ENCODE measurements at regions not wholly inside any gene's neighbourhood (a gene's known extent, or its start where the extent isn't known, plus 50 kb on each side); places are given as distances from the start of the nearest gene placed in this dataset.
"Not testable (repeated sequence)": the region's sequence is repeated elsewhere in the genome, so short reads cannot be mapped to it uniquely, and the experiment has no call there.

- H3K27me3 ChIP-seq (ENCODE audit: insufficient read depth, low read depth, severe bottlenecking), result no peaks in the 10 kb centered on the region
- TF ChIP-seq CTCF (IDR thresholded peaks at IDR 0.05; ENCODE audit: low read depth, low read length), result no peak
- no peak for DNase-seq
- no peaks in the 10 kb centered on the region for H3K36me3 ChIP-seq
- H3K9me3 ChIP-seq (ENCODE audit: severe bottlenecking), result no peaks in the 10 kb centered on the region
- no peak overlapping the region for H3K27ac ChIP-seq
- H3K4me3 ChIP-seq (ENCODE audit: low read depth, low read length), result no peak overlapping the region
Observed at GRCh38 chr3:170690661-170690981, 104.7 kb upstream of the SLC7A14 start.

- Histone ChIP-seq H3K36me3 (no peaks in the 10 kb centered on the region), H3K4me3 (ENCODE audit: low read depth, low read length) (no peak overlapping the region), H3K9me3 (ENCODE audit: severe bottlenecking) (no peaks in the 10 kb centered on the region), H3K27ac (no peak overlapping the region), H3K27me3 (ENCODE audit: insufficient read depth, low read depth, severe bottlenecking) (no peaks in the 10 kb centered on the region)
- peak; percentile 88 for TF ChIP-seq CTCF (IDR thresholded peaks at IDR 0.05; ENCODE audit: low read depth, low read length)
- DNase-seq, result peak; percentile 70
Observed at GRCh38 chr3:170689893-170690660, 104.2 kb upstream of the SLC7A14 start.

- Histone ChIP-seq H3K36me3 (no peaks in the 10 kb centered on the region), H3K9me3 (ENCODE audit: severe bottlenecking) (no peaks in the 10 kb centered on the region), H3K4me3 (ENCODE audit: low read depth, low read length) (no peak overlapping the region), H3K27ac (no peak overlapping the region), H3K27me3 (ENCODE audit: insufficient read depth, low read depth, severe bottlenecking) (no peaks in the 10 kb centered on the region)
- no peak for TF ChIP-seq CTCF (IDR thresholded peaks at IDR 0.05; ENCODE audit: low read depth, low read length)
- peak; percentile 17 for DNase-seq
Observed at GRCh38 chr3:170689296-170689829, 103.5 kb upstream of the SLC7A14 start.

GRCh38 chr3:170688222-170688621, 102.3 kb upstream of the SLC7A14 start:
- not testable (repeated sequence) for DNase-seq; H3K27me3 ChIP-seq (ENCODE audit: insufficient read depth, low read depth, severe bottlenecking); H3K36me3 ChIP-seq; H3K27ac ChIP-seq; H3K4me3 ChIP-seq (ENCODE audit: low read depth, low read length); H3K9me3 ChIP-seq (ENCODE audit: severe bottlenecking)

- Histone ChIP-seq H3K27ac (no peak overlapping the region), H3K4me3 (ENCODE audit: low read depth, low read length) (no peak overlapping the region), H3K9me3 (ENCODE audit: severe bottlenecking) (no peaks in the 10 kb centered on the region), H3K36me3 (no peaks in the 10 kb centered on the region), H3K27me3 (ENCODE audit: insufficient read depth, low read depth, severe bottlenecking) (no peaks in the 10 kb centered on the region)
- no peak for DNase-seq
- TF ChIP-seq CTCF (IDR thresholded peaks at IDR 0.05; ENCODE audit: low read depth, low read length), result no peak
Observed at GRCh38 chr3:170680593-170680992, 94.7 kb upstream of the SLC7A14 start.

GRCh38 chr3:170679190-170679589, 93.3 kb upstream of the SLC7A14 start:
- no peak overlapping the region for H3K4me3 ChIP-seq (ENCODE audit: low read depth, low read length)
- H3K27ac ChIP-seq, result no peak overlapping the region
- no peak for TF ChIP-seq CTCF (IDR thresholded peaks at IDR 0.05; ENCODE audit: low read depth, low read length)
- H3K9me3 ChIP-seq (ENCODE audit: severe bottlenecking), result no peaks in the 10 kb centered on the region
- DNase-seq, result no peak
- no peaks in the 10 kb centered on the region for H3K36me3 ChIP-seq
- H3K27me3 ChIP-seq (ENCODE audit: insufficient read depth, low read depth, severe bottlenecking), result no peaks in the 10 kb centered on the region

Measured in WERI-Rb-1 (cell line).